ENCODE measurements at regions not wholly inside any gene's neighbourhood (a gene's known extent, or its start where the extent isn't known, plus 50 kb on each side); places are given as distances from the start of the nearest gene placed in this dataset.

DNA sequence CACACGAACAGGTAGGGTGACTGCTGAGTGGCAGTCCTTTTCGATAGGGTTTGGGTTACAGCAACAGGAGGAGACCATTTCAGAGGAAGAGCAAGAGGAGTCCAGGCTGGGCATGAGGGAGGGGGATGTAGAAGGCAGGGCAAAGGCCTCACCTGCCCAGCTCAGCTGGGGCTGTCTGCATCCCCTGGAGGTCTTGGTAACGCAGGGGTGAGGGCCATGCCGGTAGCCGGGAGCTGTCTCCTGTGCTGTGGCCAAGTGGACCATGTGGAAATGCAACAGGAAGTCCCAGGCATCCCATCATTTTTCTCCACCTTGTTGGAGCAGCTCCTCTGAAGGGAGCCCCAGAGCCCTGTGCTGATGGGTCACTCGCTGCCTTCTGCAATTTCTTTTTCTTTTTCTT, 105.4 kb upstream of the C1orf174 start:
- no peaks in the 10 kb centered on the region for H3K36me3 ChIP-seq
- no peaks in the 10 kb centered on the region for H3K4me1 ChIP-seq
- H3K4me3 ChIP-seq, result no peak overlapping the region
- no peak overlapping the region for H3K27ac ChIP-seq (replicated peaks in 1 of 4)
- intact Hi-C loops (cut with DNase I), result no loop called here
- DNase-seq (ENCODE audit: extremely low spot score), result no peak
- TF ChIP-seq POLR2A (IDR thresholded peaks at IDR 0.05; ENCODE audit: low read depth), result no peak
- TF ChIP-seq POLR2AphosphoS5 (IDR thresholded peaks at IDR 0.05), result no peak
- TF ChIP-seq EP300 (IDR thresholded peaks at IDR 0.05), result no peak
- TF ChIP-seq, protein P1, sequence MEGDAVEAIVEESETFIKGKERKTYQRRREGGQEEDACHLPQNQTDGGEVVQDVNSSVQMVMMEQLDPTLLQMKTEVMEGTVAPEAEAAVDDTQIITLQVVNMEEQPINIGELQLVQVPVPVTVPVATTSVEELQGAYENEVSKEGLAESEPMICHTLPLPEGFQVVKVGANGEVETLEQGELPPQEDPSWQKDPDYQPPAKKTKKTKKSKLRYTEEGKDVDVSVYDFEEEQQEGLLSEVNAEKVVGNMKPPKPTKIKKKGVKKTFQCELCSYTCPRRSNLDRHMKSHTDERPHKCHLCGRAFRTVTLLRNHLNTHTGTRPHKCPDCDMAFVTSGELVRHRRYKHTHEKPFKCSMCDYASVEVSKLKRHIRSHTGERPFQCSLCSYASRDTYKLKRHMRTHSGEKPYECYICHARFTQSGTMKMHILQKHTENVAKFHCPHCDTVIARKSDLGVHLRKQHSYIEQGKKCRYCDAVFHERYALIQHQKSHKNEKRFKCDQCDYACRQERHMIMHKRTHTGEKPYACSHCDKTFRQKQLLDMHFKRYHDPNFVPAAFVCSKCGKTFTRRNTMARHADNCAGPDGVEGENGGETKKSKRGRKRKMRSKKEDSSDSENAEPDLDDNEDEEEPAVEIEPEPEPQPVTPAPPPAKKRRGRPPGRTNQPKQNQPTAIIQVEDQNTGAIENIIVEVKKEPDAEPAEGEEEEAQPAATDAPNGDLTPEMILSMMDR (IDR thresholded peaks at IDR 0.05), result no peak
- H3K27me3 ChIP-seq, result peaks cover 0 to 65% (median 0%) of the 10 kb centered on the region in 4 donors
- peaks cover 0 to 8% (median 1%) of the 10 kb centered on the region in 4 donors for H3K9me3 ChIP-seq
- 75% methylated on average over 6 of the region's 6 CpGs for WGBS

DNA sequence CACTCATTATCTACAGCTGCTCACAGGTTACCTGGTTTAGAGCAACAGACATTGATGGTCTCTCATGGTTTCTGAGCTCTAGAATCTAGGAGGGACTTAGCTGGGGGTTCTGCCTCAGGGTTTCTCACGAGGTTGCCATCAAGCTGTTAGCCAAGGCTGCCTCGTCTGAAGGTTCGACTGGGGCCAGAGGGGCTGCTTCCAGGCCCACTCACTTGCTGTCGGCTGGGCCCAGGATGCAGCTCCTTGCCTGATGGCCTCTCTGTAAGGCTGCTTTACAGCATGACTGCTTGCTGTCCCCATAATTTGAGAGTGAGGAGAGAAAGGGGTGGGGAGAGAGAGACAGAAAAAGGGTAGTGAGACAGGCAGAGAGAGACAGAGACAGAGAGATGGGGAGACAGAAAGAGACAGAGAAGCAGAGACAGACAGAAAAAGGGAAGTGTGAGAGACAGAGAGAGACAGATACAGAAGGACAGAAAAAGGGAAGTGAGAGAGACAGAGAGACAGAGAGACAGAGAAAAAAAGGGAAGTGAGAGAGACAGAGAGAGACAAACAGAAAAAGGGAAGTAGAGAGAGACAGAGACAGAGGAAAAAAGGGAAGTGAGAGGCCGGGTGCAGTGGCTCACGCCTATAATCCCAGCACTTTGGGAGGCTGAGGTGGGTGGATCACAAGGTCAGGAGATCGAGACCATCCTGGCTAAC, 106.8 kb upstream of the C1orf174 start:
- Histone ChIP-seq H3K9me3 (peaks cover 0 to 8% (median 1%) of the 10 kb centered on the region in 4 donors), H3K4me3 (no peak overlapping the region), H3K27me3 (peaks cover 0 to 61% (median 0%) of the 10 kb centered on the region in 4 donors), H3K36me3 (no peaks in the 10 kb centered on the region), H3K4me1 (no peaks in the 10 kb centered on the region), H3K27ac (replicated peaks in 1 of 4) (no peak overlapping the region)
- no peak for DNase-seq (ENCODE audit: extremely low spot score)
- TF ChIP-seq EP300 (IDR thresholded peaks at IDR 0.05), result no peak
- TF ChIP-seq, protein P1 (IDR thresholded peaks at IDR 0.05), result no peak
- no peak for TF ChIP-seq POLR2A (IDR thresholded peaks at IDR 0.05; ENCODE audit: low read depth)
- TF ChIP-seq POLR2AphosphoS5 (IDR thresholded peaks at IDR 0.05), result no peak
- intact Hi-C loops (cut with DNase I), result no loop called here
- WGBS, result 81% methylated on average over 7 of the region's 7 CpGs

DNA sequence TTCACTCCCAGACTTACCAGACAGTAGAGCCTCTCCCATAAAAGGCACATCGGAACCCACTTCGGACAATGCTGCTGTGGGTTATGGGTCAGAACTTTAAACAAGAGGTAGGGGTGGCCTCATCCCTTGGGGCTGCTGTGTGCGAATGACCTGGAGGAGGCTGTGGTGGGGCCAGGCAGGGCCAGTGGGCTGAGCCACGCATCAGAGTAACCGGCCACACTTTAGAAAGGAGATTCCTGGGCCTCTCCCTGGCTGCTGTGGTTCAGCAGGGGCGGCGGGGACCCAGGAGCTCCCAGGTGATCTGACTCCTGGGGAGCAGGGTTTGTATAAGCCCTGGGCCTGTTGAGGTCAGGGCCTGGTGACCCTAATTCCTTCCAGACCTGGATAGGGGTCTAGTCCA, 110.2 kb upstream of the C1orf174 start:
- no peaks in the 10 kb centered on the region for H3K36me3 ChIP-seq
- peaks cover 0 to 38% (median 0%) of the 10 kb centered on the region in 4 donors for H3K27me3 ChIP-seq
- TF ChIP-seq POLR2A (IDR thresholded peaks at IDR 0.05; ENCODE audit: low read depth), result no peak
- no peak for TF ChIP-seq EP300 (IDR thresholded peaks at IDR 0.05)
- TF ChIP-seq, protein P1 (IDR thresholded peaks at IDR 0.05), result no peak
- TF ChIP-seq POLR2AphosphoS5 (IDR thresholded peaks at IDR 0.05), result no peak
- 77% methylated on average over 7 of the region's 7 CpGs for WGBS
- no peak for DNase-seq (ENCODE audit: extremely low spot score)
- no peak overlapping the region for H3K27ac ChIP-seq (replicated peaks in 1 of 4)
- peaks cover 0 to 8% (median 1%) of the 10 kb centered on the region in 4 donors for H3K9me3 ChIP-seq
- H3K4me1 ChIP-seq, result no peaks in the 10 kb centered on the region
- H3K4me3 ChIP-seq, result no peak overlapping the region
- intact Hi-C loops (cut with DNase I), result no loop called here

DNA sequence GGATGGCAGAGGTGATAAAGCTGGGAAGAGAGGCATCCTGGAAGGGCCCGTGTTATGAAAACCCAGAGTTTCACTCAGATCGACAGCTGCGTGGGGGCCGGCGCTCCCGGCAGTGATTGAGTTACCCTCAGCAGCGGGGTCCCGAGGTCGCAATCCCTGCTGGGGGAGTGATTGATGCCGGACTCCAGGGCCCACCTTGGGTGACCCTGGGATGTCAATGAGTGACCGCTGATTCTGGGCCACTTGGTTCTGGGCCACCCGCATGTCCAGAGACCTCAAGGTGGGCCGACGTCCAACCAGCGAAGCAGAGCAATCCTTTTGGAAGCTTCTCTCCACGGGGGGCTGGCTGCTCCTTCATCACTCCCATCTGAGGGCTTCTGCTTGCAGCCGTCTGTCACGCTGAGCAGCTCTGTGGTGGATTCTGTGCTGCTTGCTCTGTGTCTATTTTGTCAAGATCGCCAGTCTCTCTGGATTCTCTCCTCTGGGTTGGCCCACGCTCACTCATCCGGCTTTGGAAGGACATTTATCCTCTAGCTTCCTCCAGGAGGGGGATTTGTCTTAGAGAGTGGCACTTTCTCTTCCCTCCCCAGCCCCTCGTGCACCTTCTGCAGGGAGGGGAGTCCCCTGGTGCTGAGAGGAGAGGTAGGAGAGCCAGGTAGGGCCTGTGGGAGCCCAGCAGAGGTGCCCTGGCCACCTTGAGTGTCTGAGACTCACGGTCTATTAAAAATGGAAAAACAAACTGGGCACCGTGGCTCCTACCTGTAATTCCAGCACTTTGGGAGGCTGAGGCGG, 110.9 kb upstream of the C1orf174 start:
- Histone ChIP-seq H3K4me3 (no peak overlapping the region), H3K36me3 (no peaks in the 10 kb centered on the region), H3K9me3 (peaks cover 0 to 8% (median 1%) of the 10 kb centered on the region in 4 donors), H3K4me1 (no peaks in the 10 kb centered on the region), H3K27ac (replicated peaks in 1 of 4) (no peak overlapping the region), H3K27me3 (peaks cover 0 to 32% (median 0%) of the 10 kb centered on the region in 4 donors)
- intact Hi-C loops (cut with DNase I), result no loop called here
- no peak for TF ChIP-seq POLR2A (IDR thresholded peaks at IDR 0.05; ENCODE audit: low read depth)
- no peak for TF ChIP-seq EP300 (IDR thresholded peaks at IDR 0.05)
- no peak for TF ChIP-seq POLR2AphosphoS5 (IDR thresholded peaks at IDR 0.05)
- TF ChIP-seq, protein P1 (IDR thresholded peaks at IDR 0.05), result no peak
- no peak for DNase-seq (ENCODE audit: extremely low spot score)
- 53% methylated on average over 14 of the region's 25 CpGs for WGBS
